Retina (tissue), 1 donor: ENCODE measurements at regions not wholly inside any gene's neighbourhood (a gene's known extent, or its start where the extent isn't known, plus 50 kb on each side); places are given as distances from the start of the nearest gene placed in this dataset.
"Not testable (repeated sequence)": the region's sequence is repeated elsewhere in the genome, so short reads cannot be mapped to it uniquely, and the experiment has no call there.

Experiments
- DNase-seq: peaks from one replicate; pipeline ENCODE4 v3.0.0-alpha.2; 2016

GRCh38 chr4:12139296-12139695, 710.6 kb upstream of the HS3ST1 start:
- DNase-seq, result no peak

- DNase-seq, result no peak
Measured at GRCh38 chr4:12138488-12138887, 709.8 kb upstream of the HS3ST1 start.

GRCh38 chr4:12137575-12137974, 708.9 kb upstream of the HS3ST1 start:
- DNase-seq, result no peak

- no peak for DNase-seq
Measured at GRCh38 chr4:12126474-12126873, 697.8 kb upstream of the HS3ST1 start.

GRCh38 chr4:12124138-12124537, 695.4 kb upstream of the HS3ST1 start:
- no peak for DNase-seq

GRCh38 chr4:12123707-12124106, 695.0 kb upstream of the HS3ST1 start:
- DNase-seq, result no peak

- no peak for DNase-seq
Measured at GRCh38 chr4:12122316-12122715, 693.6 kb upstream of the HS3ST1 start.

- no peak for DNase-seq
Measured at GRCh38 chr4:12120968-12121367, 692.3 kb upstream of the HS3ST1 start.

- peak; percentile 4 for DNase-seq
Measured at GRCh38 chr4:12118651-12119213, 690.0 kb upstream of the HS3ST1 start.

- DNase-seq, result no peak
Measured at GRCh38 chr4:12116009-12116552, 687.4 kb upstream of the HS3ST1 start.

GRCh38 chr4:12110627-12111026, 681.9 kb upstream of the HS3ST1 start:
- no peak for DNase-seq

- not testable (repeated sequence) for DNase-seq
Measured at GRCh38 chr4:12109056-12109455, 680.4 kb upstream of the HS3ST1 start.

- DNase-seq, result no peak
Measured at GRCh38 chr4:12105519-12105918, 676.8 kb upstream of the HS3ST1 start.

GRCh38 chr4:12089920-12090319, 661.2 kb upstream of the HS3ST1 start:
- not testable (repeated sequence) for DNase-seq

- DNase-seq, result no peak
Measured at GRCh38 chr4:12084690-12085089, 656.0 kb upstream of the HS3ST1 start.

GRCh38 chr4:12071316-12071715, 642.6 kb upstream of the HS3ST1 start:
- peak; percentile 69 for DNase-seq

- DNase-seq, result no peak
Measured at GRCh38 chr4:12053966-12054365, 625.3 kb upstream of the HS3ST1 start.

- DNase-seq, result no peak
Measured at GRCh38 chr4:12053556-12053955, 624.9 kb upstream of the HS3ST1 start.

- DNase-seq, result no peak
Measured at GRCh38 chr4:12050357-12050756, 621.7 kb upstream of the HS3ST1 start.

GRCh38 chr4:12042818-12043217, 614.1 kb upstream of the HS3ST1 start:
- DNase-seq, result no peak

GRCh38 chr4:12041828-12042227, 613.1 kb upstream of the HS3ST1 start:
- no peak for DNase-seq

- no peak for DNase-seq
Measured at GRCh38 chr4:12036450-12036849, 607.8 kb upstream of the HS3ST1 start.

- DNase-seq, result no peak
Measured at GRCh38 chr4:12028258-12028657, 599.6 kb upstream of the HS3ST1 start.

- DNase-seq, result no peak
Measured at GRCh38 chr4:12022409-12022808, 593.7 kb upstream of the HS3ST1 start.

- DNase-seq, result no peak
Measured at GRCh38 chr4:12016729-12017128, 588.0 kb upstream of the HS3ST1 start.
